ENCODE measurements at regions not wholly inside any gene's neighbourhood (a gene's known extent, or its start where the extent isn't known, plus 50 kb on each side); places are given as distances from the start of the nearest gene placed in this dataset.

GRCh38 chr3:159030886-159031679 lies 229.2 kb downstream of the MFSD1 start:
- no peak for TF ChIP-seq POLR2AphosphoS5 (IDR thresholded peaks at IDR 0.05; ENCODE audit: borderline replicate concordance, low read depth, low read length)
- TF ChIP-seq EZH2 (IDR thresholded peaks at IDR 0.05): no peak
- TF ChIP-seq FOXP2 (optimal IDR thresholded peaks at IDR 0.05; ENCODE audit: control extremely low read depth, extremely low read length, insufficient read depth): no peak

Data from SK-N-MC (cell line).